ENCODE measurements at regions not wholly inside any gene's neighbourhood (a gene's known extent, or its start where the extent isn't known, plus 50 kb on each side); places are given as distances from the start of the nearest gene placed in this dataset.

DNA sequence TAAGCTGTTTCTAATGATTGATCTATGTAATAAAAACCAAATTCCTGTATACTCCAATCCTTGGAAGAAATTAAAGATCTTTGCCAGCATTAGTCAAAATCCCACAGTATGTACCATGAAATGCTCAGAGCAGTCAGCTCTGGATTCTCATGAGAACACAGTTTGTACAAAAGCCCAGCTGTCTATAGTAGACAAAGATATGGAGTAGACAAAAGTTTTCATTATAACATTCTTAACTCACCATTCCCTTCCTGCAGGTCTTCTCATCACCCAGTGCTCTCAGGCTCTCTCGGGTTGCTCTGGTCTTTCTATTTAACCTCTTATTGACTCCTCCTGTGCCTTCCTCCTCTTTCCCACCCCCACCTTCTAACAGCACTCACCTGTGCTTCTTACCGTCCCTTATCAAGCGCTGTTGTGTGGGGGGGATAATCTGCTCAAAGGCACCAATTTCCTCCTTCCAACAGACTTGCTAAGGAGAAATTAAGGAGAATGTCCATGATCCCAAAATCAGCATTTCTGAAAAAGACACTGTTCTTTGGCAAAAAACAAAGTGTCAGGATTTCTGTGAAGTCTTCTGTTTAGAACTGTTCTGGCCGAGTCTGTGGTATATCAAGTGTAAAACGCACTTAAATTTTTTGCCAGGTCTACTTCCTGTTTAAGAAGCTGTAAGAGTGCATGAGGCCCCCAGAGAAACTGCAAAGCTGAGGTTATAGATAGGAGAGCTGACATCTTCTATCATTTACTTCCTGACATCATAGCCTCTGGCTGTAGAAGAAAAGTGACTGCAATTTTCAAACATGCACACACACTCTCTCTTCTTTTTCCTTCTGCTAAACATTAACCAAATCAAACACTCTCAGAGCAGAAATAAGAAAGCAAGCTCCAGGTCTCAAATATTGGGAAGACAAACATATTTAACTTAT, 144.1 kb downstream of the EVA1A start:
- Histone ChIP-seq H3K9me3 (ENCODE audit: insufficient read depth, low read length) (no peaks in the 10 kb centered on the region), H3K27me3 (ENCODE audit: low read depth, low read length) (no peaks in the 10 kb centered on the region), H4K20me1 (ENCODE audit: insufficient read depth, low read length) (no peaks in the 10 kb centered on the region), H3K4me1 (ENCODE audit: low read length) (peaks cover 15% of the 10 kb centered on the region), H3K4me2 (ENCODE audit: low read length) (peak overlapping the region; percentile 81), H3K79me2 (ENCODE audit: low read length) (no peaks in the 10 kb centered on the region), H3K9ac (ENCODE audit: low read length) (peak overlapping the region; percentile 51), H2AFZ (ENCODE audit: low read depth, low read length) (peak overlapping the region; percentile 96), H3K36me3 (replicated peaks; ENCODE audit: low read depth, low read length) (no peaks in the 10 kb centered on the region), H3K27ac (ENCODE audit: low read length) (peak overlapping the region; percentile 15; the same call in 1 of the 2 replicates), H3K4me3 (ENCODE audit: low read length) (peak overlapping the region; percentile 65)
- no peak for TF ChIP-seq EZH2phosphoT487 (IDR thresholded peaks at IDR 0.05; ENCODE audit: low read depth)
- TF ChIP-seq, protein P1, sequence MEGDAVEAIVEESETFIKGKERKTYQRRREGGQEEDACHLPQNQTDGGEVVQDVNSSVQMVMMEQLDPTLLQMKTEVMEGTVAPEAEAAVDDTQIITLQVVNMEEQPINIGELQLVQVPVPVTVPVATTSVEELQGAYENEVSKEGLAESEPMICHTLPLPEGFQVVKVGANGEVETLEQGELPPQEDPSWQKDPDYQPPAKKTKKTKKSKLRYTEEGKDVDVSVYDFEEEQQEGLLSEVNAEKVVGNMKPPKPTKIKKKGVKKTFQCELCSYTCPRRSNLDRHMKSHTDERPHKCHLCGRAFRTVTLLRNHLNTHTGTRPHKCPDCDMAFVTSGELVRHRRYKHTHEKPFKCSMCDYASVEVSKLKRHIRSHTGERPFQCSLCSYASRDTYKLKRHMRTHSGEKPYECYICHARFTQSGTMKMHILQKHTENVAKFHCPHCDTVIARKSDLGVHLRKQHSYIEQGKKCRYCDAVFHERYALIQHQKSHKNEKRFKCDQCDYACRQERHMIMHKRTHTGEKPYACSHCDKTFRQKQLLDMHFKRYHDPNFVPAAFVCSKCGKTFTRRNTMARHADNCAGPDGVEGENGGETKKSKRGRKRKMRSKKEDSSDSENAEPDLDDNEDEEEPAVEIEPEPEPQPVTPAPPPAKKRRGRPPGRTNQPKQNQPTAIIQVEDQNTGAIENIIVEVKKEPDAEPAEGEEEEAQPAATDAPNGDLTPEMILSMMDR (IDR thresholded peaks at IDR 0.05; ENCODE audit: low read depth, low read length): no peak

DNA sequence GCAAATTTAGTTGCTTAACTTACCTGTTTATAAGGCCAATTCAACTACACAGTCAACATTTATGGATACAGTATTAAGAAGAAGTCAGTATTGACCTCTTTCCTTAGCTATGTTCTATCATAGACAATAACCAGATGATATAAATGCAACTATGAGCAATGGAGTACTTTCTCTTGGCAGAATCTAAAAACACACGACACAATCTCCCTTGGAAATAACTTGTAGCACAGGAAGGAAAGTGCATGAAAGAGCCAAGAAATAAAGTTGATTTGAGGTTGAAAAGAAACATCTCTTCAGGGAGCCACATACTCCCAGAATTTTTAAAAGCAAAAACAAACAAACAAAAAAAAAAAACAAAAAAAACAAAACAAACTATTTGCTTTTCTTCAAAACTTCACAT, 145.0 kb downstream of the EVA1A start:
- Histone ChIP-seq H3K36me3 (replicated peaks; ENCODE audit: low read depth, low read length) (no peaks in the 10 kb centered on the region), H2AFZ (ENCODE audit: low read depth, low read length) (no peak overlapping the region), H3K4me2 (ENCODE audit: low read length) (no peak overlapping the region), H3K4me3 (ENCODE audit: low read length) (no peak overlapping the region), H3K9ac (ENCODE audit: low read length) (no peak overlapping the region), H3K79me2 (ENCODE audit: low read length) (no peaks in the 10 kb centered on the region), H3K9me3 (ENCODE audit: insufficient read depth, low read length) (peaks cover under 1% of the 10 kb centered on the region; the same call in 1 of the 2 replicates), H3K27ac (ENCODE audit: low read length) (no peak overlapping the region), H3K27me3 (ENCODE audit: low read depth, low read length) (no peaks in the 10 kb centered on the region), H3K4me1 (ENCODE audit: low read length) (peaks cover 15% of the 10 kb centered on the region), H4K20me1 (ENCODE audit: insufficient read depth, low read length) (no peaks in the 10 kb centered on the region)
- TF ChIP-seq, protein P1 (IDR thresholded peaks at IDR 0.05; ENCODE audit: low read depth, low read length): no peak
- TF ChIP-seq EZH2phosphoT487 (IDR thresholded peaks at IDR 0.05; ENCODE audit: low read depth): no peak

DNA sequence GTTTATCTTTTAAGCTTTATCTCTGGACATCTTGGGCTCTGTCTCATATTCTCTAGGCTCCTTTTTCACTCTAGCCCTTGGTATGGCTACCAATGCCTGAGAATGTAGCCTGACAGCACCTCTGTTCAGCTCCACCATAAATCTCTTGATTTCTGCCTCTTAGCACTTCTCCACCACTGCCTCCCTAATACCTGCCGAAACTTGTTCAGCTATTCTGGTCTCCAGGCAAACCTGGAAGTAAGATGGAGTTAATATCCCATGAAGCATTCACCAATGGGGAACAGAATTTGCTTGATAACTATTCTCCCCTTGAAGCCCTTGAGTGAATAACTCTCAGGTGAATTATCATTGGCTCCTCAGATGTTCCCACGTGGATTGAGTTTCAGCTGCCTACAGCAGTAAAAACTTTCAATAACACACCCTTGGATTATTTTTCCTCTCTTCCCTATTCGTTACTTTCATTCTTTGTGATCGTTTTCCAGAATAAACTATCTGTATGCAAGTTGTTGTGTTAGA, 145.6 kb downstream of the EVA1A start:
- Histone ChIP-seq H4K20me1 (ENCODE audit: insufficient read depth, low read length) (no peaks in the 10 kb centered on the region), H3K9ac (ENCODE audit: low read length) (no peak overlapping the region), H3K36me3 (replicated peaks; ENCODE audit: low read depth, low read length) (no peaks in the 10 kb centered on the region), H3K4me1 (ENCODE audit: low read length) (peaks cover 15% of the 10 kb centered on the region), H3K27ac (ENCODE audit: low read length) (no peak overlapping the region), H3K4me3 (ENCODE audit: low read length) (no peak overlapping the region), H3K4me2 (ENCODE audit: low read length) (no peak overlapping the region), H3K79me2 (ENCODE audit: low read length) (no peaks in the 10 kb centered on the region), H2AFZ (ENCODE audit: low read depth, low read length) (no peak overlapping the region), H3K27me3 (ENCODE audit: low read depth, low read length) (no peaks in the 10 kb centered on the region), H3K9me3 (ENCODE audit: insufficient read depth, low read length) (peaks cover 5% of the 10 kb centered on the region; the same call in 1 of the 2 replicates)
- no peak for TF ChIP-seq EZH2phosphoT487 (IDR thresholded peaks at IDR 0.05; ENCODE audit: low read depth)
- TF ChIP-seq, protein P1 (IDR thresholded peaks at IDR 0.05; ENCODE audit: low read depth, low read length): no peak

DNA sequence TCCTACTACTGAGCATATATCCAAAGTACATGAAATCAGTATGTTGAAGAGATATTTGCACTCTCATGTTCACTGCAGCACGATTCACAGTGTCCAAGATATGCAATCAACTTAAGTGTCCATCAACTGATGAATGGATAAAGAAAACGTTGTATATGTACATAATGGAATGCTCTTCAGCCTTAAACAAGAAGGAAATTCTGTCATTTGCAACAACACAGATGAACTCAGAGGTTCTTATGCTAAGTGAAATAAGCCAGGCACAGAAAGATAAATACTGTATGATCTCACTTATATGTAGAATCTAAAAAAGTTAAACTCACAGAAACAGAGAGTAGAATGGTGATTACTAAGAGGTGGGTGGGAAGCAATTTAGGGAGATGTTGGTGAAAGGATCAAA, 149.2 kb downstream of the EVA1A start:
- H2AFZ ChIP-seq (ENCODE audit: low read depth, low read length): no peak overlapping the region
- peaks cover 5% of the 10 kb centered on the region; the same call in 1 of the 2 replicates for H3K9me3 ChIP-seq (ENCODE audit: insufficient read depth, low read length)
- H3K79me2 ChIP-seq (ENCODE audit: low read length): no peaks in the 10 kb centered on the region
- H3K4me2 ChIP-seq (ENCODE audit: low read length): no peak overlapping the region
- peaks cover 5% of the 10 kb centered on the region for H3K4me1 ChIP-seq (ENCODE audit: low read length)
- no peaks in the 10 kb centered on the region for H4K20me1 ChIP-seq (ENCODE audit: insufficient read depth, low read length)
- no peak overlapping the region for H3K4me3 ChIP-seq (ENCODE audit: low read length)
- no peaks in the 10 kb centered on the region for H3K36me3 ChIP-seq (replicated peaks; ENCODE audit: low read depth, low read length)
- H3K9ac ChIP-seq (ENCODE audit: low read length): no peak overlapping the region
- no peak for TF ChIP-seq EZH2phosphoT487 (IDR thresholded peaks at IDR 0.05; ENCODE audit: low read depth)
- TF ChIP-seq, protein P1 (IDR thresholded peaks at IDR 0.05; ENCODE audit: low read depth, low read length): no peak
- no peak overlapping the region for H3K27ac ChIP-seq (ENCODE audit: low read length)
- no peaks in the 10 kb centered on the region for H3K27me3 ChIP-seq (ENCODE audit: low read depth, low read length)

All from OCI-LY3 (cell line).